Kidney (tissue), 13 donors: ENCODE measurements at regions not wholly inside any gene's neighbourhood (a gene's known extent, or its start where the extent isn't known, plus 50 kb on each side); places are given as distances from the start of the nearest gene placed in this dataset.
"Not testable (repeated sequence)": the region's sequence is repeated elsewhere in the genome, so short reads cannot be mapped to it uniquely, and the experiment has no call there.

ENCODE experiments used
- DNase-seq, 5 donors: peaks; one replicate each; pipeline ENCODE4 v3.0.0-alpha.2; 2013 to 2020
- FAIRE-seq: peaks from 2 replicates; lab custom pipeline; 2012; peaks lifted over from hg19 to GRCh38; lab: Jason Lieb, UNC
- H3K27ac ChIP-seq, 2 donors: one replicate each; pipeline ENCODE4 v1.7.0; 2013; ENCODE audit warnings: low read depth in 2 of 2, low read length in 2 of 2, inconsistent platforms in 1 of 2
- H3K27me3 ChIP-seq: one replicate; pipeline ENCODE4 v1.7.1; 2013; ENCODE audit warnings: low read length, inconsistent platforms; ENCODE audit not compliant: control insufficient read depth, insufficient read depth
- H3K36me3 ChIP-seq, 3 donors: one replicate each; pipeline versions ENCODE4 v1.7.0 to v1.7.1; 2013; ENCODE audit warnings: low read length in 3 of 3, control low read depth in 1 of 3, inconsistent platforms in 1 of 3; ENCODE audit not compliant: insufficient read depth in 3 of 3, control insufficient read depth in 2 of 3
- H3K4me1 ChIP-seq, 3 donors: one replicate each; pipeline versions ENCODE4 v1.7.0 to v1.7.1; 2013; ENCODE audit warnings: low read length in 3 of 3, inconsistent platforms in 1 of 3, low read depth in 1 of 3; ENCODE audit not compliant: control insufficient read depth in 2 of 3, insufficient read depth in 2 of 3
- H3K4me3 ChIP-seq, 3 donors: one replicate each; pipeline versions ENCODE4 v1.7.0 to v1.8.1; 2013; ENCODE audit warnings: low read length in 3 of 3, control low read depth in 1 of 3, inconsistent platforms in 1 of 3
- H3K9ac ChIP-seq, 3 donors: one replicate each; pipeline versions ENCODE4 v1.7.0 to v1.7.1; 2013; ENCODE audit warnings: low read length in 3 of 3, control low read depth in 1 of 3, inconsistent platforms in 1 of 3
- H3K9me3 ChIP-seq, 3 donors: one replicate each; pipeline versions ENCODE4 v1.7.0 to v1.7.1; 2013; ENCODE audit warnings: low read length in 3 of 3, control low read depth in 1 of 3, inconsistent platforms in 1 of 3; ENCODE audit not compliant: control insufficient read depth in 2 of 3, insufficient read depth in 1 of 3
- intact Hi-C: fragments of 100-400 bp; cut with DNase I; formaldehyde crosslinking; loops from one replicate; pipeline ENCODE4 v1.11.1; 2022
- TF ChIP-seq, protein P1 (sequence below): IDR thresholded peaks from 3 replicates; pipeline ENCODE4 v1.5.1; 2012; ENCODE audit warnings: mild to moderate bottlenecking, moderate library complexity, borderline replicate concordance; ENCODE audit not compliant: insufficient read depth; ENCODE audit errors: extremely low read depth
- donor health status: control.
- donor health status: control.
- donor health status: control.
- donor health status: control.
- donor health status: control.
- donor health status: DM: yes; HTN: yes; CAD: no.
- donor health status: Normal renal cell carcinoma (clear cell type).

DNA sequence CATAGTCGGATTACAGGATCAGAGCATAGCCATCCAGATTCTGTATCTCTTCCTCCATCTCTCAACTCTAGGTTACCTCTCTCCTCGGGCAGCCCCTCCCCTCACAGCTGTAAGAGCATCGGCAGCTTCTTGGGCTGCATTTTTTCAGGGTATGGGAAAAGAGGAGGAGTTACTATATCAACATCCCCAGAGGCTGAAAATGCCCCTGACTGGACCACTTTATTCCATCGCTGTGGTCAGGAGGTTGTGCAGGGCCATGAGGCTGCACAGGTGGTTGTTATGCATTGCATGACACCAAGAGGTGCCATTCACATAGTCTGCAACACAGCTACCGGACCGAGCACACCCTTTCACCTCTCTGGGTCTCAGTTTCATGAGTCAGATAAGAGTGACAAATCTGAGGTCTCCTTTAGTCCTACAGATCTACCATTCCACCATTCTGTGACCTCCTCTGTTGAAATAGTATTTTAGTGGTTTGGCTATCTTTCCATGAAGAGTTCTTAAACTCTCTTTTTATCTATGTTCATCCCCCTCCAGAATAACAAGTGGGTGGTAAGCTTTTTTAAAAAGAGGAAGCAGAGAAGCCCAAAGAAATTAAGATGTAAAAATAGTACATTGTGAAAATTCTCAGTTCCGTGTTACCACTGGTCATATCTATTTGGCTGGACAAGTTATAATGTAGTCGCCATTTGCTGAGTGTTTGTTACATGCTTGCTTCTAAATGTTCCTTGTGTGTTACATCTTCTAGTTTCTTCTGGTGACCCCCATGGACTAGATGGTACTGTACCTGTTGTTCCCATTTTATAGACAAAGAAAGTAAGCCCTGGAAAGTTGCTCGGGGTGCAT is 56.6 kb upstream of the SLC1A4 start:
- Histone ChIP-seq H3K27ac (no peak overlapping the region), H3K27me3 (no peaks in the 10 kb centered on the region), H3K4me1 (no peaks in the 10 kb centered on the region), H3K36me3 (no peaks in the 10 kb centered on the region), H3K9me3 (no peaks in the 10 kb centered on the region), H3K9ac (no peak overlapping the region), H3K4me3 (no peak overlapping the region)
- no peak for DNase-seq
- TF ChIP-seq, protein P1, sequence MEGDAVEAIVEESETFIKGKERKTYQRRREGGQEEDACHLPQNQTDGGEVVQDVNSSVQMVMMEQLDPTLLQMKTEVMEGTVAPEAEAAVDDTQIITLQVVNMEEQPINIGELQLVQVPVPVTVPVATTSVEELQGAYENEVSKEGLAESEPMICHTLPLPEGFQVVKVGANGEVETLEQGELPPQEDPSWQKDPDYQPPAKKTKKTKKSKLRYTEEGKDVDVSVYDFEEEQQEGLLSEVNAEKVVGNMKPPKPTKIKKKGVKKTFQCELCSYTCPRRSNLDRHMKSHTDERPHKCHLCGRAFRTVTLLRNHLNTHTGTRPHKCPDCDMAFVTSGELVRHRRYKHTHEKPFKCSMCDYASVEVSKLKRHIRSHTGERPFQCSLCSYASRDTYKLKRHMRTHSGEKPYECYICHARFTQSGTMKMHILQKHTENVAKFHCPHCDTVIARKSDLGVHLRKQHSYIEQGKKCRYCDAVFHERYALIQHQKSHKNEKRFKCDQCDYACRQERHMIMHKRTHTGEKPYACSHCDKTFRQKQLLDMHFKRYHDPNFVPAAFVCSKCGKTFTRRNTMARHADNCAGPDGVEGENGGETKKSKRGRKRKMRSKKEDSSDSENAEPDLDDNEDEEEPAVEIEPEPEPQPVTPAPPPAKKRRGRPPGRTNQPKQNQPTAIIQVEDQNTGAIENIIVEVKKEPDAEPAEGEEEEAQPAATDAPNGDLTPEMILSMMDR = no peak
- no peak for FAIRE-seq
- intact Hi-C loops = no loop called here

DNA sequence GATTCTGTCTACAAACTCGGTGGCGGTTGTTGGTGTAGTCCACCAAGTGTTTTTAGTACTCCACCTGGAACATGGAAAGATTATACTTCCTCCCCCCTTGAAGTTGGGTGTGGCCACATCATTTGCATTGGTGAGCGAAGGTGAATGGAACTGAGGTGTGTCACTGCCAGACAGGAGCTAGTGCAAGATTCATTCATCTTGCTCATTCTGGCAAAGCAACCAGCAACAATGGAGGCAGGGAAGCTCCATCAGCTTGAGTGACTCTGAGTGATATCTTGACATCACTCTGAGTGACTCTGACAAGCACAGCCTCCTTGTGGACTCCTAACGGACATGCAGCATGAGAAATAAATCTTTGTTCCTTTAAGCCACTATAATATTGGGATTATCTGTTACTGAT is 54.7 kb upstream of the SLC1A4 start:
- Histone ChIP-seq H3K36me3 (no peaks in the 10 kb centered on the region), H3K4me3 (no peak overlapping the region), H3K4me1 (no peaks in the 10 kb centered on the region), H3K9me3 (no peaks in the 10 kb centered on the region), H3K9ac (no peak overlapping the region), H3K27ac (no peak overlapping the region), H3K27me3 (no peaks in the 10 kb centered on the region)
- FAIRE-seq (no peak), DNase-seq (no peak)
- TF ChIP-seq, protein P1 = no peak
- intact Hi-C loops = no loop called here

DNA sequence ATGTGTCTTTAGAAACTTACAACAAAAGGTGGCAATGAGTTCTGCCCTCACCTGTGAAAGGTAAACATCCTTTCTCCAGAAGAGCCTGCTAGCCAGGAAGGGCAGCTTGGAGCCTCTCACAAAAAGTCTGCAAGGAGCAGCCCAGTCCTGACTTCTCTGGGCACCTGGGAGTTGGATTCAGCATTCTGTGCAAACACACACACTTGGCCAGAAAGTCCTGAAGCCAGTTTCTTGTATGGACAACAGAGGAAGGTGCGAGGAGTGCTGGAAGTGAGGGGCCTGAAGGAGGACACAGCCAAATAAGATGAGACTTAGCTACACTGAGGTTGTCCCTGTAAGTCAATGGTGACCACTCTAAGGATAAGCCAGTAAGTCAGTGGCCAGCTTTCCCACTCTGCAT is 52.4 kb upstream of the SLC1A4 start:
- no peak for DNase-seq
- no peaks in the 10 kb centered on the region for H3K36me3 ChIP-seq
- no peaks in the 10 kb centered on the region for H3K4me1 ChIP-seq
- intact Hi-C loops = no loop called here
- H3K9ac ChIP-seq = no peak overlapping the region
- H3K27ac ChIP-seq = no peak overlapping the region
- no peaks in the 10 kb centered on the region for H3K27me3 ChIP-seq
- H3K4me3 ChIP-seq = no peak overlapping the region
- TF ChIP-seq, protein P1 = no peak
- FAIRE-seq = no peak
- no peaks in the 10 kb centered on the region for H3K9me3 ChIP-seq

DNA sequence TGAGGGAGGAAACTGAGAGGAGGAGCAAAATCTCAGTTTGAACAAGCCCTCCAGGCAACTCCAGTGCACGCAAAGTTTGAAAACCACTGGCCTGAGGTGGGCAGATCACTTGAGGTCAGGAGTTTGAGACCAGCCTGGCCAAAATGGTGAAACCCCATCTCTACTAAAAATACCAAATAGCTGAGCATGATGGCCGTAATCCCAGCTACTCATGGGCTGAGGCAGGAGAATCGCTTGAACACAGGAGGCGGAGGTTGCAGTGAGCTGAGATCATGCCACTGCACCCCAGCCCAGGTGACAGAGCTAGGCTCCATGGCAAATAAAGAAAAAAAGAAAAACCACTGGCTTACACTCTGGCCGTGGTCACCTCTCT is 51.9 kb upstream of the SLC1A4 start:
- H3K36me3 ChIP-seq, H3K9ac ChIP-seq, H3K27ac ChIP-seq, DNase-seq, H3K4me3 ChIP-seq, FAIRE-seq, H3K4me1 ChIP-seq, H3K27me3 ChIP-seq, intact Hi-C loops, H3K9me3 ChIP-seq: not testable (repeated sequence)
